PFSK-1 (cell line): ENCODE measurements at regions not wholly inside any gene's neighbourhood (a gene's known extent, or its start where the extent isn't known, plus 50 kb on each side); places are given as distances from the start of the nearest gene placed in this dataset.

Source experiments
- FOXP2 ChIP-seq: optimal IDR thresholded peaks from 2 replicates; pipeline ENCODE3; 2011; ENCODE audit warnings: borderline replicate concordance, control low read depth, inconsistent platforms; ENCODE audit not compliant: insufficient read depth; ENCODE audit errors: extremely low read length, extremely low read depth
- POLR2AphosphoS5 ChIP-seq: IDR thresholded peaks from 2 replicates; pipeline ENCODE4 v1.6.1; 2012; ENCODE audit warnings: low read depth, mild to moderate bottlenecking, control low read depth, low read length, moderate library complexity
- REST ChIP-seq, 2 experiments: IDR thresholded peaks; 2 replicates each; pipeline versions ENCODE4 v1.6.1 to v1.8.0; 2011 to 2012; ENCODE audit warnings: low read depth in 2 of 2, low read length in 2 of 2, control low read depth in 1 of 2, inconsistent platforms in 1 of 2, mild to moderate bottlenecking in 1 of 2, moderate library complexity in 1 of 2; ENCODE audit not compliant: insufficient read depth in 1 of 2
- SIN3A ChIP-seq: IDR thresholded peaks from 2 replicates; pipeline ENCODE4 v1.6.1; 2012; ENCODE audit warnings: mild to moderate bottlenecking, low read length, moderate library complexity, borderline replicate concordance; ENCODE audit not compliant: insufficient read depth
- TAF1 ChIP-seq: IDR thresholded peaks from 2 replicates; pipeline ENCODE4 v1.6.1; 2012; ENCODE audit warnings: low read length, control low read depth, borderline replicate concordance; ENCODE audit not compliant: insufficient read depth

GRCh38 chr1:219541946-219542345 is 71.0 kb downstream of the ZC3H11B start:
- no peak for TF ChIP-seq FOXP2
- no peak for TF ChIP-seq SIN3A
- TF ChIP-seq REST (IDR thresholded peaks at IDR 0.05; ENCODE audit: insufficient read depth in 1 of 2, low read depth in 2 of 2, low read length in 2 of 2) = no peak
- no peak for TF ChIP-seq TAF1
- TF ChIP-seq POLR2AphosphoS5 = no peak

GRCh38 chr1:219539645-219540254 is 73.2 kb downstream of the ZC3H11B start:
- TF ChIP-seq SIN3A (no peak), POLR2AphosphoS5 (no peak), TAF1 (no peak), FOXP2 (no peak), REST (IDR thresholded peaks at IDR 0.05; ENCODE audit: insufficient read depth in 1 of 2, low read depth in 2 of 2, low read length in 2 of 2) (no peak)

- TF ChIP-seq TAF1 = no peak
- no peak for TF ChIP-seq SIN3A
- TF ChIP-seq REST (IDR thresholded peaks at IDR 0.05; ENCODE audit: insufficient read depth in 1 of 2, low read depth in 2 of 2, low read length in 2 of 2) = no peak
- no peak for TF ChIP-seq FOXP2
- TF ChIP-seq POLR2AphosphoS5 = no peak
These were observed 74.0 kb downstream of the ZC3H11B start for GRCh38 chr1:219538886-219539285.

- TF ChIP-seq POLR2AphosphoS5 = no peak
- TF ChIP-seq REST (IDR thresholded peaks at IDR 0.05; ENCODE audit: insufficient read depth in 1 of 2, low read depth in 2 of 2, low read length in 2 of 2) = no peak
- TF ChIP-seq FOXP2 = no peak
- TF ChIP-seq SIN3A = no peak
- no peak for TF ChIP-seq TAF1
These were observed 75.7 kb downstream of the ZC3H11B start for GRCh38 chr1:219537223-219537631.

GRCh38 chr1:219536038-219536437 is 76.9 kb downstream of the ZC3H11B start:
- no peak for TF ChIP-seq SIN3A
- no peak for TF ChIP-seq TAF1
- TF ChIP-seq REST (IDR thresholded peaks at IDR 0.05; ENCODE audit: insufficient read depth in 1 of 2, low read depth in 2 of 2, low read length in 2 of 2) = no peak
- no peak for TF ChIP-seq FOXP2
- TF ChIP-seq POLR2AphosphoS5 = no peak
